GM21515 (cell line): ENCODE measurements at regions not wholly inside any gene's neighbourhood (a gene's known extent, or its start where the extent isn't known, plus 50 kb on each side); places are given as distances from the start of the nearest gene placed in this dataset.

Experiments used
- ATAC-seq: cut with Tn5 transposase; IDR thresholded peaks from one replicate; pipeline ENCODE4 v1.9.1; 2021; ENCODE audit not compliant: unreplicated experiment

DNA sequence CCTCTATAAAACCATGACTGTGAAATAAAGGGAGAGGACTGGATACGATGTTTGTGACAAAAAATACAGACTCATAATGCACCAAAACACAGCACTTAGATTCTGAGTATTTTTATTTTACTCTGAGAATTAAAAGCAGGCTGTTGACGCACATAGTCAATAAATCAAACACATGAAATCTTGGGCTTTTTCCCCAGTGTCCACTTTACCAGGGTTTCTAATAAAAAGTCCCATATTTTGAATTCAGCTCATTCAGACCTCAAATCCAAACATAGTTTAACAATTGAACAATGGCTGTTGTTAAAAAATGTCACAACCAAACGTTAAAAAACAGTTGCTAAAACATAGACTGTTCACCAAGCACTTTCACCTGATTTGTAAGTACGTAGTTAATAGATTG lies 553.4 kb downstream of the LTN1 start:
- ATAC-seq: no peak

DNA sequence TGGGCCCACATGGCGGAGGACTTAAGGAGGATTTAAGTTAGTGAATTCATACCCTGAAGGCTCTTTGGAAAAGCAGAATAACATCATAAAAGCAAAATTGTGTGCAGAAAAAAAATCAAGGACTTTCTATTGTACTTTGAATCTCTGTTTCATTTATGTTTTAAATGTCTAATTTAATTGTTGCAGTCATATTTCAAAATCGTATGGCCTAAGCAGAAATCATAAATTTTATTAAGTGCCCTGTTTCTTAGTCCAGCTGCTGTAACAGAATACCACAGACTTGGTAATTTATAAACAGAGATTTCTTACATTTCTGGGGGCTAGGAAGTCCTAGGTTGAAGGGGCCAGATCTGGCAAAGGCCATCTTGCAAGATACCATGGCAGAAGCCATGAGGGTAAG lies 555.6 kb downstream of the LTN1 start:
- ATAC-seq: no peak

DNA sequence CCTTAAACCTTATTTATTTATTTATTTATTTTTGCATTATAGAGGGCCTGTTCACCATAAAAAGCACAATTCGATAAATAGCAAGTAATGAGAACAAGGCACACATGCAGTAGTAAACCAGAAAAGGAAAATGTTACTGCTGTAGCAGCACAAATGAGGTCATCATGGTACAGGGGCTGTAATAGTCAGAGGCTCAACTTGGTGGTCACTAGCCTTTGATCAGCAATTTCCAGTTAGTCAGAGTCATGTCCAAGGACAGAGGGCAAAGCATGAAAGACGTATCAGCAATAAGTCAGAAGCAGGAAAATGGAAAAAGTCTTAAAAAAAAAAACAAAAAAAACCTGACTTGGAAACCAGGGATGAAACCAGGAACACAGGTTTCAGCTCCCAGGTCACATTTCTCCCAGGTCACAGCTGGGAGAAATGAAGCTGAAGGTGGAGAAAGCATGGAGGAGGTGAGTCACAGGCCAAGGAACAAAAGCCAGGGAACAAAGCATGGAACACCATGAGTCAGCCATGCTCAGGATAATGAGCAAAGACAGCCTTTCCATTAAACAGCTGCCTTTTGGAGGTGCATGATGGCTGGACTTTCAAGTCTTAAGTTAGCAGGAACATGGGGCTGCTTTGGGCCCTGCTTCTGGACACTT lies 556.3 kb downstream of the LTN1 start:
- no peak for ATAC-seq

DNA sequence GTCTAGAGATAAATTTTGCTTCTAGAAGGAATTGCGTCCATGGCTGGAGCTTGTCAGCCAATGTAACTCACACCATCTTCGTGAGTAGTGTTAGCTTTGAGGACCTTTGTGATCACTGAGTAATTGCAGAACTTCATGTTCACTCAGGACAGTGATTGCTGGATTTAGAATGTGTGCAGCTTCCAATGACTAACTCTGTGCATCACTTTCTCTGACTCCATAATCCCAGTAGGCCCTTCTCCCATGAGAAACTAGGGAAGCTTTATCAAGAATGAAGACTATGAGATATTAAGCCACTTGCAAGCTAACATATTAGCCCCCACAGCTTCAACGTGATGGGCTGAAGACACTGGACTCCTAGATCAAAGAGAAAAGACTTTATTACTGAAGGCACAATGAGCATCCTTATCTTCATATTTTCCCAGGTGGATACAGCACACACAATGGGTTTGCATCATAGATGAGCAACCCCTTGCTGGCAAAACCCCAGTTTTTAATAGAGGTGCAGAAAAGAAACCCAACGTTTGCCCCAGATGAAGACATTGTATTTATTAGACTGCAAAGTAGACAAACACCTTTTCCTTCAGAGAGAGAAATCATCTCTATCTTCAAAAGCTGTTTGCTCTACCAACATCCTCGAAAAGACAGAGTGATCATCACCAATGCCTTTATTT lies 561.0 kb downstream of the LTN1 start:
- no peak for ATAC-seq

- ATAC-seq: no peak
Observed at GRCh38 chr21:28431022-28431421, 561.7 kb downstream of the LTN1 start.

DNA sequence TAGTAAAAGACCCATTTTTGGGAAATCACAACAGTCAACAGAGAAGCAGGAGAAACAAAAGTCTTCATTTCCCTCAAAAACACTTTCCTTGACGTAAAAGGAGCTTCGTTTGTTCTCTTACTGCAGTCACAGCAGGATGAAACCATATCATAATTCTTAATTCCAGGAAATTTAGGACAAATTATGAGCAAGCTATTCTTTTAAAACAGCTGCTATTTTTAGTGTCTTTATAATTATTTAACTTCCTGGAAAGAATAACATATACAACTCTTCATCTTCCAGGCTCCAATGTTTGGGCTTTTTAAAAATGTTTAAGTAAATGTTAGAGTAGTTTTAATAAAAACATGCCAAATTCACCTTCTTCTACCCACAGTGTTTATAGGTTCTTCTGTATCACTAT lies 563.5 kb downstream of the LTN1 start:
- ATAC-seq: no peak

DNA sequence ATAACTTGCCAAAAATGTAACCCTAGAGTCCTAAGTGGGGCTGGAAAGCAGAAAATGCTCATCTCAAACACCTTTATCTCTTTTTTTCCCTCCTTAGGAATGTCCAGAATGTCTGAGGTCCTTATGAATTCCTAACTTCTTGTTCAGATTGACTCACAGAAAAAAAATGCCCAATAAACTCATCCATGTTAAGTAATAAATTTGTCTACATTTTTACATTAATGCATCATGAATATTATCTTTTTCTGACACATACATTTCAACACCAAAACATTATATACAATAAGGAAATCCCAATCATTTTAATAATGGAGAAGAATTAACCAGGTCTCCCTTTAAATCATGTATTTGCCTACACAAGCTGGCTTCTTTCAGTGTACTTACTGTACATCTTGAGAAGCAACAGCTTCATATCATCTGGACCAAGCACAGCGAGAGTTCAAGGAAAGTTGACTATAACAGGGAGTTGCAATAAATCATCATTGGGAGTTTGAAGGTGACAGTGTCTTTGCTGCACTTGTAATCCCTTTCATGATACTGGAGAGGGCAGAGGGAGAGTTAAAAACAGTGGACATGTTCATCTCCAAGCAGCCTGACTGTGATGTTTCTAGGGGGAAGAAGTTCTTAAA lies 565.2 kb downstream of the LTN1 start:
- no peak for ATAC-seq

DNA sequence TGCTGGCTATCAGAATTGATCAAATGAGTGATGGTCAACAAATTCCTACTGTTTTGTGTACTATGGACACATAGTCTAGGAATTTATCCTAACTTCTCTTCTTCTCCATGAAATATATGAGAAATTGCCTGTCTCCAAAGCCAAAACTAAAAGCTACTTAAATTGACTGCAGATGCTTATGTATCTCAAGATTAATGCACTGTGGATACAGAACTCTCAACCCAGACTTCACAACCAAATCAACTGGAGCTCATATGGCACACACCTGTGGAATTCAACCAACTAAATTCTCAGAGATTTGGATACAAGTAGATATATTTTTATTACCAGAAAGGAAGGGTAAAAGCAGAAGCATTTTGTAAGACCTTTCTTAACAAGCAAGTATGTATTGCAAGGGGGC lies 566.1 kb downstream of the LTN1 start:
- no peak for ATAC-seq

DNA sequence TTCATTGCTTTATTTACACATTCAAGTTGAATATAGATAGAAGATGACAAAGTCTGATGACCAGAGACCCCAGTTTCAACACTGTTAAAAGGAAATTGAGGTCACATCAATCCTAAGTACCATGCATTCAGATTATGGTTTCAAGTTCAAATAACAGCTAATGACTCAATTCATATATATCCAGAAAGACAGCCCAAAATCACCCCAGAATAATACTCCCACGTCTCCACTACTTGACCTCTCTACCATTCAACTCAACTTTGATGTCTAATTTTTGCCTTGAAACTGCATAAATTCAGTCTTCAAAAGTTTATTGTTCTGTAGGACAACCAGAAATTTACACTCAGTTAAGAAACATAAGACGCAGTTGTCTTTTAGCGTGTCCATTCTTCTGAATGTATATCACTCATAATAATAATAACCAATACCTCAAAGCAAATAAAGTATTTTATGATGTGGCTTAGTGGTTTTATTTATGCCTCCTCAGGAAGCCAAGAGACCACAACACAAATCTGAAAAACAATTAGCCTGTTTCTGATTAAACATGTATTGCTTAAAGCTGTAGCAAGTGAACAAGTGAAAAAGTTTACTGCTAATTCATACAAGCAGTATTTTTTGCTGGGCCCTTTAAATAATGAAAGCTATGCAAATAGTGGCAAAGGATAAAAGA lies 569.0 kb downstream of the LTN1 start:
- no peak for ATAC-seq

DNA sequence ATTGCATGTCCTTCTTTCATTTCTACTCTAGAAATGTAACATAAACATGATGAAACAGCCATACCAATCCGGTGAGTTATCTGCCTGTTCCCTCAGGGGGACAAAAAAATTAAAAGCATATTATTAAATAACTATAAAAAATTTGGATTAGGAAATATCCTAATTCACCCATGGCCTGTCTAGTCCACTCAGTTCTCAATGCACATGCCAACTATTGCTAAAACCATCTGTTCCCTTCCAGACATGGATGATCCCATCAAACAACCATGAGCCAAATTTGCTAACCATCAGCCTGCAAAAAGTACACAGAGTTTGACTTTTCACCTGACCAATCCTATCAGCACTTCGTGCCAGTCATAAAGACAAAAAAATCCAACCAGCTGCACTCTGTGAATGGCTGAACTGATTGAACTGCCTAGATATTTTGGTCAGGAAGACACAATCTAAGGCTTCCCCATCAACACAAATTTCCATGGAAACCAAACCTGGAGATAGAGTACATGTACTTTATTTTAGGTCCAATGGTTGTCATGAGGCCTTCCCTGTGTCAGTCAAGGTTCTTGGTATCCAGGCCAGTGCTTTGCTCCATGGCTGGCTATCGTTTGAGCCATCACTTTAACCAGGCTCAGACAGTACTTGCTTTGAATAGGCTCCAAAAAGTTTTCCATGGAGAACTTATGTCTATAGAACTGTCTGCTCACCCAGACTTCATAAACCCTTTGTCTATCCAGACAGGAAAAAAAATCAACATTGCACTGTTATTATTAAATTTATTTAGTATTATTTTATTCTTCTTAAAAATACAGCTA lies 570.8 kb downstream of the LTN1 start:
- no peak for ATAC-seq

DNA sequence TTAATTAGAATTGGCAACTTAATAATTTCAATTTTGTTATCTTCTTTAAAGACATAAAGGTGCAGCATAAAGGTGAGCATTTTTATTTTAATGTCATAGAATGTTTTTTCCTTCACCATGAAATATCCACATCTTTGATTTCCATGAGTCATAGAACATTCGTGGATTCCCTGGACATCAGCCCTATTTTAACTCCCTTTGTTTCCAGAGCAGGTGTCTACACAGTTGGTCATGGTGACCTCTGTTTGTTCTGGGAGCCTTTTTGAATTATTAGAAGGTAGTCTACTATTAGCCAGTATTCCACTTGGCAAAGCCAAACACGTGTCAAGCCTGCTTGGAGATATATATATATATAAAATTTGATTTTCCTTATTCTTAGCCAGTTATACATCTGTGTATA lies 572.9 kb downstream of the LTN1 start:
- ATAC-seq: no peak

DNA sequence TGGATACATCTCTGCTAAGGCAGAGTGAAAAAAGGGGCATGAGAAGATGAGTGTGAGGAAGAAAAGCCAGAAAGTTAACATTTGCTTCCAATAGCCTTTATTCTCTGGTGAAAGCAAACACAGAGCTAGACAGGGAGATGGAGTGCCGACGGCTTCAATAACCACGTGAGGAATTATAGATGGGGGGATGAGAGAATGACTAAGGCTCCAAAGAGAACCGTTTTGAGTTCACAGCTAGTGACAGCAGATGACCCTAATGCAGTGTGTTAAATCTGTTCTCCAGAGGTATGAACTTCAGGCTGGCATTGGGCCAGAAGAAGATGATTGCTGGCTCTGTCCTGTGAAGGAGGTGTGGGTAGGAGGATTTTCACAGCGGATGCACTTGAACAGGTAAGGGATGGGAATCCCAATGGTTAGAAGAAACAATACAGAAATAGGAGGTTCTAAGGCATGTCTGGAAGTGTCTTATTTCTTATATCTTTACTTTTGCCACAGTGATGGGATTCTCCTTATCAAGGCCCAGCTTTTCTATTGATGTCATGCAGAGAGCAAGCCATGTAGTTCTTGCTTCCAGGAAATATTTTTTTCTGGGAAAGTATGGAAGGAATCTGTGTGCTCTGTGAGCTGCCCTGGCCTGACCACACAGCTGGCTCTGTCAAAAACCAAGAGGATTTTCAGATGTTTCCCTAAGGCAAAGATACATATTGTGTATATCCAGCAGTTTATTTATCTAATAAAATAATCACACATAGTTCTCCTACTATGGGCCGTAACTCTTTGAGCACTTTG lies 573.8 kb downstream of the LTN1 start:
- ATAC-seq: no peak

DNA sequence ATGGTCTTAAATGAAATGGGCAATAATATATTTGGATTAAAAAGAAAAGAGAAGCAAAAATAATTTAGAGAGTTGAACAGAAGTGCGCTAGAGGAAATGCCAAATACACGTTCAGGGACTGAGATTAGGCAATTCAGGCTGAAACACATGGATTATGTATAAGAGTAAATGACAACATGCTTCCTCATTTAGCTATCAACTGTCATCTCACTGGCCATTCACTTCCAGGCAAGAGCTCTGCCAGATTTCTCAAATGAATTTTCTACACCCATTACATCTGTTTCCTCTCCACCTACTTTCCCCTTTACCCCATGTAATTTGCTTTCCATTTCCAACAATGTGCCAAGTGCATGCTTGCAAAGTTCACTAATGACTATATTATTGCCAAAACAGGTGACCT lies 582.4 kb downstream of the LTN1 start:
- no peak for ATAC-seq

DNA sequence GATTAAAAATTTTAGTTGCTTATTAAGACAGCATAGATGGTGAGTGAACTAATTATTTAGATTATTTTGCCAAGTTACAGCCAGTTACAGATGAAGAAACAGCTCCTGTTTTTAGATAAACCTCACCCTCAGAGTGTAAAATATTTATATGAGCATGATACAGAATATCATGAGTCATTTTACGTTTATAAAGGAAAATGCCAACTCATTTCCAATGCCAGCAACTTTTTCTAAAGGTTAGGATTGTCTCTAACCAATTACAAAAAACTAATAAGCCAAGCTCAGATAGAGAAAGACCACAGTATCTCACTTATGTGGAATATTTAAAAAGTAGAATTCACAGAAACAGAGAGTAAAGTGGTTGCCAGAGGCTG lies 590.1 kb downstream of the LTN1 start:
- ATAC-seq: no peak

- ATAC-seq: no peak
Observed at GRCh38 chr21:28397040-28397439, 595.6 kb downstream of the LTN1 start.

DNA sequence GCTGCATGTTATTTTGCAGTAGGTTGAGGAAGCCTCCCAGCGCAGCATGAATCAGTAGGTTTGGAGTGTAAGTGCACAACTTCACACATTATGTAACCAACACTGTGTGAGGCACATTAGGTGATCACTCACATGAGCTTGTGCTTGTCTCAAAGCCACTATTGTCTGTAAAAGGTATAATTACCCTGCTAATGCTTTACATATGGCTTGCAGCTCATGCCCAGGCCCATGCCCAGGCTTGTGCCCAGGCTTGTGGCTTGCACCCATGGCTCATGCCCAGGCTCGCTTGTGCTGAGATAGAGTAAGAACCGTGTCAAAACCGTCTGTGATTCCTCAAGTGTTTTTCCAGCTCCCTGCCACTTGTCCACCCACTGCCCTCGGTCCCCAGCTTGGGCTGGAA lies 596.3 kb downstream of the LTN1 start:
- ATAC-seq: no peak

GRCh38 chr21:28393279-28393678 lies 599.4 kb downstream of the LTN1 start:
- no peak for ATAC-seq

GRCh38 chr21:28391938-28392849 lies 600.5 kb downstream of the LTN1 start:
- ATAC-seq: no peak

- no peak for ATAC-seq
Observed at GRCh38 chr21:28387220-28387619, 605.5 kb downstream of the LTN1 start.
